Fibroblast of mammary gland (primary cell): ENCODE measurements at regions not wholly inside any gene's neighbourhood (a gene's known extent, or its start where the extent isn't known, plus 50 kb on each side); places are given as distances from the start of the nearest gene placed in this dataset.
A peak's percentile ranks its signal among the peaks of the same experiment; 100 is the strongest.

Experiments
- DNase-seq: peaks from one replicate; pipeline ENCODE4 v3.0.0-alpha.2; 2010; ENCODE audit warnings: low read depth
- H3K4me3 ChIP-seq: 2 replicates; pipeline ENCODE4 v1.5.1; 2011; ENCODE audit warnings: low read depth, mild to moderate bottlenecking, low read length, moderate library complexity; ENCODE audit not compliant: control insufficient read depth
- CTCF ChIP-seq: conservative IDR thresholded peaks from 2 replicates; pipeline ENCODE4 v1.5.1; 2011; ENCODE audit warnings: low read depth, low read length, inconsistent platforms; ENCODE audit not compliant: control insufficient read depth, insufficient read depth

GRCh38 chr10:33547976-33548375 lies 213.5 kb upstream of the NRP1 start:
- H3K4me3 ChIP-seq, result no peak overlapping the region
- no peak for TF ChIP-seq CTCF
- no peak for DNase-seq

- H3K4me3 ChIP-seq, result no peak overlapping the region
- no peak for DNase-seq
- no peak for TF ChIP-seq CTCF
Observed at GRCh38 chr10:33546031-33546430, 211.6 kb upstream of the NRP1 start.

GRCh38 chr10:33542752-33543505 lies 208.5 kb upstream of the NRP1 start:
- DNase-seq, result peak; percentile 43
- H3K4me3 ChIP-seq, result no peak overlapping the region
- no peak for TF ChIP-seq CTCF

- no peak for TF ChIP-seq CTCF
- DNase-seq, result no peak
- no peak overlapping the region for H3K4me3 ChIP-seq
Observed at GRCh38 chr10:33539116-33539515, 204.6 kb upstream of the NRP1 start.

GRCh38 chr10:33537066-33537465 lies 202.6 kb upstream of the NRP1 start:
- no peak overlapping the region for H3K4me3 ChIP-seq
- peak; percentile 40 for DNase-seq
- TF ChIP-seq CTCF, result no peak

- DNase-seq, result no peak
- no peak for TF ChIP-seq CTCF
- H3K4me3 ChIP-seq, result no peak overlapping the region
Observed at GRCh38 chr10:33536508-33536907, 202.0 kb upstream of the NRP1 start.
